ENCODE measurements at regions not wholly inside any gene's neighbourhood (a gene's known extent, or its start where the extent isn't known, plus 50 kb on each side); places are given as distances from the start of the nearest gene placed in this dataset.

GRCh38 chr2:51782921-51783765 lies 751.2 kb upstream of the NRXN1 start:
- no peak overlapping the region for H3K27ac ChIP-seq (ENCODE audit: control insufficient read depth, insufficient read depth, low read length)
- H3K4me2 ChIP-seq (ENCODE audit: control insufficient read depth, extremely low read depth, insufficient read depth, low read depth, low read length): no peak overlapping the region
- no peaks in the 10 kb centered on the region for H3K36me3 ChIP-seq (ENCODE audit: control insufficient read depth in 2 of 2, extremely low read depth in 1 of 2, insufficient read depth in 2 of 2, low read length in 2 of 2)
- TF ChIP-seq EZH2 (IDR thresholded peaks at IDR 0.05; ENCODE audit: low read length) (no peak), CTCF (optimal IDR thresholded peaks at IDR 0.05 in 1 of 3, IDR thresholded peaks at IDR 0.05 in 1 of 3, conservative IDR thresholded peaks at IDR 0.05 in 1 of 3; ENCODE audit: extremely low read depth in 1 of 3, insufficient read depth in 2 of 3, low read length in 3 of 3) (no peak)
- no peak overlapping the region for H2AFZ ChIP-seq (ENCODE audit: control insufficient read depth, low read length)
- H3K4me3 ChIP-seq (ENCODE audit: control insufficient read depth in 2 of 3, extremely low read depth in 1 of 3, insufficient read depth in 2 of 3, low read depth in 1 of 3, low read length in 3 of 3): no peak overlapping the region
- H3K9me1 ChIP-seq (ENCODE audit: control insufficient read depth, extremely low read depth, insufficient read depth, low read length): no peaks in the 10 kb centered on the region
- H3K79me2 ChIP-seq (ENCODE audit: control insufficient read depth, insufficient read depth, low read length): no peaks in the 10 kb centered on the region
- H3K27me3 ChIP-seq (ENCODE audit: control insufficient read depth, extremely low read depth, insufficient read depth, low read length): no peaks in the 10 kb centered on the region
- no peaks in the 10 kb centered on the region for H4K20me1 ChIP-seq (ENCODE audit: control insufficient read depth, extremely low read depth, insufficient read depth, low read length)
- no peaks in the 10 kb centered on the region for H3K4me1 ChIP-seq (ENCODE audit: control insufficient read depth, extremely low read depth, insufficient read depth, low read length)
- H3K9ac ChIP-seq (ENCODE audit: control insufficient read depth, extremely low read depth, insufficient read depth, low read length): no peak overlapping the region
- DNase-seq (ENCODE audit: low read depth, low spot score) (no peak), FAIRE-seq (no peak)
- H3K9me3 ChIP-seq (ENCODE audit: control insufficient read depth, low read depth, low read length): no peaks in the 10 kb centered on the region
- dilution Hi-C loops (cut with MboI; ENCODE audit: extremely low pct_ligation_motif_present, low sequenced_read_pairs): no loop called here

- Histone ChIP-seq H3K9ac (ENCODE audit: control insufficient read depth, extremely low read depth, insufficient read depth, low read length) (no peak overlapping the region), H4K20me1 (ENCODE audit: control insufficient read depth, extremely low read depth, insufficient read depth, low read length) (no peaks in the 10 kb centered on the region), H3K36me3 (ENCODE audit: control insufficient read depth in 2 of 2, extremely low read depth in 1 of 2, insufficient read depth in 2 of 2, low read length in 2 of 2) (no peaks in the 10 kb centered on the region), H3K4me1 (ENCODE audit: control insufficient read depth, extremely low read depth, insufficient read depth, low read length) (no peaks in the 10 kb centered on the region), H2AFZ (ENCODE audit: control insufficient read depth, low read length) (no peak overlapping the region), H3K27ac (ENCODE audit: control insufficient read depth, insufficient read depth, low read length) (no peak overlapping the region), H3K4me2 (ENCODE audit: control insufficient read depth, extremely low read depth, insufficient read depth, low read depth, low read length) (no peak overlapping the region), H3K9me1 (ENCODE audit: control insufficient read depth, extremely low read depth, insufficient read depth, low read length) (no peaks in the 10 kb centered on the region), H3K79me2 (ENCODE audit: control insufficient read depth, insufficient read depth, low read length) (no peaks in the 10 kb centered on the region), H3K9me3 (ENCODE audit: control insufficient read depth, low read depth, low read length) (no peaks in the 10 kb centered on the region), H3K4me3 (ENCODE audit: control insufficient read depth in 2 of 3, extremely low read depth in 1 of 3, insufficient read depth in 2 of 3, low read depth in 1 of 3, low read length in 3 of 3) (no peak overlapping the region), H3K27me3 (ENCODE audit: control insufficient read depth, extremely low read depth, insufficient read depth, low read length) (no peaks in the 10 kb centered on the region)
- TF ChIP-seq CTCF (optimal IDR thresholded peaks at IDR 0.05 in 1 of 3, IDR thresholded peaks at IDR 0.05 in 1 of 3, conservative IDR thresholded peaks at IDR 0.05 in 1 of 3; ENCODE audit: extremely low read depth in 1 of 3, insufficient read depth in 2 of 3, low read length in 3 of 3) (no peak), EZH2 (IDR thresholded peaks at IDR 0.05; ENCODE audit: low read length) (no peak)
- no peak for DNase-seq (ENCODE audit: low read depth, low spot score)
- dilution Hi-C loops (cut with MboI; ENCODE audit: extremely low pct_ligation_motif_present, low sequenced_read_pairs): no loop called here
- FAIRE-seq: no peak
Observed at GRCh38 chr2:51781691-51782090, 749.8 kb upstream of the NRXN1 start.
